AG04450 (cell line): ENCODE measurements at regions not wholly inside any gene's neighbourhood (a gene's known extent, or its start where the extent isn't known, plus 50 kb on each side); places are given as distances from the start of the nearest gene placed in this dataset. TPM values are rescaled to one million over a fixed set of nuclear protein-coding genes. Genes with fewer than 3 reads are reported as not detected.
A peak's percentile ranks its signal among the peaks of the same experiment; 100 is the strongest.

Experiments
- CTCF ChIA-PET: fragments of 300-600, 350-600 bp; formaldehyde crosslinking; extraction: SDS; loops from one replicate; lab custom pipeline; 2022; ENCODE audit warnings: antibody characterized with exemption, inconsistent platforms; lab: Charles Lee
- POLR2A ChIA-PET: fragments of 350-600 bp; formaldehyde crosslinking; extraction: SDS; loops from one replicate; lab custom pipeline; 2021; ENCODE audit warnings: antibody characterized with exemption, inconsistent platforms; lab: Yijun Ruan, JAX
- DNase-seq: peaks from one replicate; pipeline ENCODE4 v3.0.0-alpha.2; 2011; ENCODE audit warnings: low read depth, low spot score
- H3K27ac ChIP-seq: one replicate; pipeline ENCODE4 v1.5.1; 2012; ENCODE audit warnings: low read depth, low read length, control low read depth
- H3K27me3 ChIP-seq: one replicate; pipeline ENCODE4 v1.6.0; 2012; ENCODE audit warnings: low read length; ENCODE audit not compliant: control insufficient read depth, insufficient read depth
- H3K4me3 ChIP-seq: 2 replicates; pipeline ENCODE4 v1.5.1; 2011; ENCODE audit warnings: mild to moderate bottlenecking, low read depth, low read length, control low read depth
- H3K9me3 ChIP-seq: 2 replicates; pipeline ENCODE4 v1.5.1; 2012; ENCODE audit warnings: low read length; ENCODE audit not compliant: control insufficient read depth, insufficient read depth
- small RNA-seq: library from RNA; depleted of rRNA; stranded (forward); fragments of <200 nt; gene quantifications from one replicate; pipeline ENCODE3, GENCODE V24; 2012; ENCODE audit warnings: low read depth; ENCODE audit not compliant: insufficient read length
- TF ChIP-seq, protein P1 (sequence below): IDR thresholded peaks from 2 replicates; pipeline ENCODE4 v1.5.1; 2011; ENCODE audit warnings: low read depth, low read length, control low read depth, inconsistent platforms

DNA sequence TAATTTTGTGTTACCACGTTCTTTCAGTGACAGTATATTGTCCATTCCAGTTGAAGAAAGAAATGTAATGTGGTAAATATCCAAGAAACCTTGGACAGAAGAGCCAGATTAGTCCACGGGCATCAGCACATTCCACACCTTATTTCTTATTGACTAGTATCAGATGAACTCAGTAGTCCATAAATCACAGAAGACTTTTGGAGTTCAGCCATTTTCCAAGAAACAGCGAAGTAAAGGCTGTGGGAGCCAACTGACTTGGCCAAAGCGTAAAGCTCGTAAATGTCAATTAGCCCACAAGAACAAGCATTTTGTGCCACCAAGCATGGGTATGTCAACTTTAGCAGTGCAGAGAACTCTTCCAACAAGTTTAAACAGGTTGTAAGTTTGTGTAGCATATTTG is 60.2 kb upstream of the STARD4 start:
- Histone ChIP-seq H3K27ac (no peak overlapping the region), H3K27me3 (no peaks in the 10 kb centered on the region), H3K4me3 (no peak overlapping the region), H3K9me3 (no peaks in the 10 kb centered on the region)
- ChIA-PET CTCF (interaction anchor here (0.6 kb wide), 1 partner anchor 407 kb away, joined by 3 read pairs; no protein-coding TSS in a partner anchor), POLR2A (no interaction called here)
- TF ChIP-seq, protein P1, sequence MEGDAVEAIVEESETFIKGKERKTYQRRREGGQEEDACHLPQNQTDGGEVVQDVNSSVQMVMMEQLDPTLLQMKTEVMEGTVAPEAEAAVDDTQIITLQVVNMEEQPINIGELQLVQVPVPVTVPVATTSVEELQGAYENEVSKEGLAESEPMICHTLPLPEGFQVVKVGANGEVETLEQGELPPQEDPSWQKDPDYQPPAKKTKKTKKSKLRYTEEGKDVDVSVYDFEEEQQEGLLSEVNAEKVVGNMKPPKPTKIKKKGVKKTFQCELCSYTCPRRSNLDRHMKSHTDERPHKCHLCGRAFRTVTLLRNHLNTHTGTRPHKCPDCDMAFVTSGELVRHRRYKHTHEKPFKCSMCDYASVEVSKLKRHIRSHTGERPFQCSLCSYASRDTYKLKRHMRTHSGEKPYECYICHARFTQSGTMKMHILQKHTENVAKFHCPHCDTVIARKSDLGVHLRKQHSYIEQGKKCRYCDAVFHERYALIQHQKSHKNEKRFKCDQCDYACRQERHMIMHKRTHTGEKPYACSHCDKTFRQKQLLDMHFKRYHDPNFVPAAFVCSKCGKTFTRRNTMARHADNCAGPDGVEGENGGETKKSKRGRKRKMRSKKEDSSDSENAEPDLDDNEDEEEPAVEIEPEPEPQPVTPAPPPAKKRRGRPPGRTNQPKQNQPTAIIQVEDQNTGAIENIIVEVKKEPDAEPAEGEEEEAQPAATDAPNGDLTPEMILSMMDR, result no peak
- DNase-seq, result no peak

DNA sequence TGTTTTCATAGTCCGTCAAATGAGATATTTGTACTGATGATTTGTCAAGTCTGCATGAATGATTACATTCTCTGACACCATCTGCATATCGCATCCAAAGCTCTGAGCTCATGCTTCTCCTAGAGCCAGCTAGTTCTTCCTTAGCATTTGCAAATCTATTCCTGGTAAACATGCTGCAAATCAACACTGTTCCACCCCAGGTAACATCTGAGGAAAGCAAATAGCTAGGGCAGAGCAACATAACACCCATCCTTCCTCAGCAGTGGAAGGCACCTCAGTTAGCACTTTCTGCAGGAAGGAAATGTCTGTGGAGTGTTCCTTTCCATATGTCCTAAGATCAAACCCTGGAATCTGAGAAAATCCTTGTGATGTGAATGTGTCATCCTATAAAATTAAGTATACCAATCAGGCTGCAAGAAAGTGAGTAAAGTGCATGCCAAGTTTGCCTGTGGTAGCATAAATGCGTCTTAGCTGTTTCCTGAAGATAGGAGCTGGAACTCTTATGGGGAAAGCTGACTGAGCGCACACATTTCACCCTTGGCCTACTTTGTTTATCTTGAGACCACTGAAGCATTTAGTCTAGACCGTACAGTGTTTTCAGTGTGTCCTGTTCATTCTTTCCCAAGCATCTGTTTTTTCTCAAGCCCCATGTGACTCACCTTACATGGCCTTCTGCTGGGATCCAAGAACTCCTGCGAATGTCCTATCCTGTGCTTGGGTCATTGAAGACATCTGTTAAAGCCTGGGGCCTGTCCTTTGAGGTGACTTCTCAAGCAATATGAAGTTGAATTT is 50.9 kb upstream of the STARD4 start:
- Histone ChIP-seq H3K27me3 (no peaks in the 10 kb centered on the region), H3K4me3 (no peak overlapping the region), H3K9me3 (no peaks in the 10 kb centered on the region), H3K27ac (no peak overlapping the region)
- TF ChIP-seq, protein P1, result no peak
- POLR2A ChIA-PET, result interaction anchor here (0.6 kb wide), 1 partner anchor 122 kb away, joined by 4 read pairs; no protein-coding TSS in a partner anchor
- CTCF ChIA-PET, result interaction anchor here (0.6 to 2.1 kb wide), 5 partner anchors 12 to 61 kb away, joined by 4 to 7 read pairs (median 4); no protein-coding TSS in a partner anchor
- DNase-seq, result peak; percentile 51

DNA sequence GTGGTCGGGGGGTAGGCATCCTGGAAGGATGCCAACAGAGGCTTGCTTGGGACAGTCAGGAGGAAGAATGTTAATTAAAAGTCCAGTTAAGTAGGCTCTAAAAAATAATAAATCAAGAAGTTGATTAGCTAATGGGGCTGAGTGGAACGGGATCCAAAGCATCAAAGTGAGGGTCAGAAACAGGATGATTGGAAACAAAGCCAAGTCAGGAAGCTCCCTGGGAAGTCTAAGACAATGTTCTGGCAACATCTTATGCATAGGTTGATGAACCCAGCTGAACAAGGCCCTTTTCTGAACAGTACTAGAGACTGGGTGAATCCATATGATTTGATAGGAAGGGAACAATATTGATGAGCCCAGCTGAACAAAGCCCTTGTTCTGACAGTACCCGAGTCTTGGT is 50.2 kb upstream of the STARD4 start:
- Histone ChIP-seq H3K27ac (no peak overlapping the region), H3K9me3 (no peaks in the 10 kb centered on the region), H3K4me3 (no peak overlapping the region), H3K27me3 (no peaks in the 10 kb centered on the region)
- DNase-seq, result no peak
- ChIA-PET POLR2A (no interaction called here), CTCF (interaction anchor here (0.6 to 2.1 kb wide), 4 partner anchors 12 to 61 kb away, joined by 4 to 7 read pairs (median 4); no protein-coding TSS in a partner anchor)
- TF ChIP-seq, protein P1, result no peak

Small RNAs in the stretch of these regions (small RNA-seq; reads per million reads assigned to genes)
- not detected for gene AC008967.1
- not detected for gene HMGN1P13
